Neural cell (in vitro differentiated cells): ENCODE measurements at regions not wholly inside any gene's neighbourhood (a gene's known extent, or its start where the extent isn't known, plus 50 kb on each side); places are given as distances from the start of the nearest gene placed in this dataset.

Experiments
- H2AFZ ChIP-seq: fragments of 200-600, 300-800 bp; sonication (generic), shearing (Covaris generic); 2 replicates; pipeline ENCODE4 v1.6.0; 2014; ENCODE audit warnings: low read depth, mild to moderate bottlenecking, antibody characterized with exemption, low read length, moderate library complexity
- H3F3A ChIP-seq: fragments of 200-600 bp; shearing (Covaris generic); 2 replicates; pipeline ENCODE4 v1.6.1; 2016; ENCODE audit warnings: mild to moderate bottlenecking, moderate library complexity, mixed read lengths, antibody characterized with exemption, low read length; ENCODE audit not compliant: insufficient read depth, poor library complexity, severe bottlenecking
- H3K27ac ChIP-seq: fragments of 200-600, 300-800 bp; sonication (generic), shearing (Covaris generic); 2 replicates; pipeline ENCODE4 v1.5.1; 2014; ENCODE audit warnings: mild to moderate bottlenecking, low read length, moderate library complexity
- H3K27me3 ChIP-seq: fragments of 300-800, 200-600 bp; sonication (generic), shearing (Covaris generic); 2 replicates; pipeline ENCODE4 v1.6.0; 2014; ENCODE audit warnings: mild to moderate bottlenecking, low read depth, low read length, moderate library complexity; ENCODE audit not compliant: insufficient read depth
- H3K36me3 ChIP-seq: fragments of 300-800, 200-600 bp; sonication (generic), shearing (Covaris generic); 2 replicates; pipeline ENCODE4 v1.5.1; 2014; ENCODE audit warnings: mild to moderate bottlenecking, antibody characterized with exemption, low read length, moderate library complexity; ENCODE audit not compliant: insufficient read depth
- H3K4me2 ChIP-seq: fragments of 300-800, 200-600 bp; sonication (generic), shearing (Covaris generic); 2 replicates; pipeline ENCODE4 v1.6.0; 2014; ENCODE audit warnings: mild to moderate bottlenecking, low read length
- H3K4me3 ChIP-seq: fragments of 300-800, 200-600 bp; sonication (generic), shearing (Covaris generic); 2 replicates; pipeline ENCODE4 v1.5.1; 2014; ENCODE audit warnings: mild to moderate bottlenecking, low read length, moderate library complexity
- H3K79me2 ChIP-seq: fragments of 200-600 bp; shearing (Covaris generic); replicated peaks from 2 replicates; pipeline ENCODE4 v1.6.0; 2014; ENCODE audit warnings: mild to moderate bottlenecking, low read length, moderate library complexity; ENCODE audit not compliant: insufficient read depth
- H3K9ac ChIP-seq: fragments of 300-800, 200-600 bp; sonication (generic), shearing (Covaris generic); 2 replicates; pipeline ENCODE4 v1.6.1; 2016; ENCODE audit warnings: mild to moderate bottlenecking, low read length, mixed read lengths
- H3K9me2 ChIP-seq: fragments of 200-600 bp; shearing (Covaris generic); 2 replicates; pipeline ENCODE4 v1.6.1; 2016; ENCODE audit warnings: mild to moderate bottlenecking, low read length, mixed read lengths; ENCODE audit not compliant: insufficient read depth
- H3K9me3 ChIP-seq: fragments of 200-600, 300-800 bp; sonication (generic), shearing (Covaris generic); 2 replicates; pipeline ENCODE4 v1.6.1; 2016; ENCODE audit warnings: mild to moderate bottlenecking, mixed run types, low read length, moderate library complexity, mixed read lengths
- H4K20me1 ChIP-seq: fragments of 200-600 bp; shearing (Covaris generic); 2 replicates; pipeline ENCODE4 v1.6.1; 2016; ENCODE audit warnings: mild to moderate bottlenecking, mixed run types; ENCODE audit not compliant: insufficient read depth
- EP300 ChIP-seq: fragments of 450-650 bp; conservative IDR thresholded peaks from 2 replicates; pipeline ENCODE4 v1.6.1; 2014; ENCODE audit warnings: antibody characterized with exemption, mild to moderate bottlenecking, moderate library complexity; ENCODE audit not compliant: poor library complexity, severe bottlenecking
- EZH2 ChIP-seq: fragments of 200-600, 300-800 bp; shearing (Covaris generic), sonication (generic); IDR thresholded peaks from 2 replicates; pipeline ENCODE4 v1.6.1; 2014; ENCODE audit warnings: antibody characterized with exemption, low read length, borderline replicate concordance, mild to moderate bottlenecking; ENCODE audit not compliant: insufficient read depth, poor library complexity, severe bottlenecking
- MXI1 ChIP-seq: fragments of 450-650 bp; conservative IDR thresholded peaks from 2 replicates; pipeline ENCODE4 v1.6.1; 2014; ENCODE audit warnings: antibody characterized with exemption, mild to moderate bottlenecking; ENCODE audit not compliant: poor library complexity, severe bottlenecking
- POLR2AphosphoS5 ChIP-seq: IDR thresholded peaks from 2 replicates; pipeline ENCODE4 v1.6.1; 2012
- RAD21 ChIP-seq: fragments of 450-650 bp; conservative IDR thresholded peaks from 2 replicates; pipeline ENCODE4 v1.6.1; 2014; ENCODE audit warnings: antibody characterized with exemption, mild to moderate bottlenecking, moderate library complexity
- SMC3 ChIP-seq: fragments of 450-650 bp; conservative IDR thresholded peaks from 2 replicates; pipeline ENCODE4 v1.6.1; 2014; ENCODE audit warnings: antibody characterized with exemption, mild to moderate bottlenecking, moderate library complexity; ENCODE audit not compliant: poor library complexity
- TAF1 ChIP-seq: IDR thresholded peaks from 2 replicates; pipeline ENCODE4 v1.6.1; 2012; ENCODE audit warnings: low read depth
- TF ChIP-seq, protein P1 (sequence below): fragments of 450-650 bp; IDR thresholded peaks from 2 replicates; pipeline ENCODE4 v1.5.1; 2014; ENCODE audit warnings: antibody characterized with exemption, mild to moderate bottlenecking, moderate library complexity; ENCODE audit not compliant: poor library complexity, severe bottlenecking
- TF ChIP-seq, protein P2 (sequence below): IDR thresholded peaks from 2 replicates; pipeline ENCODE4 v1.6.1; 2012; ENCODE audit warnings: borderline replicate concordance

DNA sequence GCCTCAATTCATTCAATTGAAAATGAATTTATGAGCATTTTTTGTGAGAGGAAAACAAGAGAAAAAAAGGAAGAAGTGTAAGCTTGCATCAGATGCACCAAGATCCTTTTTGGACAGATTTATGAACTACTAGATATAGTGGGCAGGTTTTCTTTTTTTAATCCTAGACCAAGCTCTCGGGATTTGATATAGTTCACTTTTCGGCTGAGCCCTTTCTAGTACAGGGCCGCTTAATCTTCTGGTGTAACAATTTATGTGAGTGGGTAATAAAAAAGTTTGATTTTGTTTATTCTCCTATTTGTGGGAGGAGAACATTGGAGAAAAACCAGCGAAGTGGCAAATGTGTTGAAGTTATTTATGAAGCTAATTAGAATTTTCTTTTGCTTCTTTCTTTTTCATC lies 538.0 kb downstream of the UTRN start:
- Histone ChIP-seq H3K4me3 (no peak overlapping the region), H4K20me1 (no peaks in the 10 kb centered on the region), H3K9me3 (no peaks in the 10 kb centered on the region), H3K4me2 (no peak overlapping the region), H3K9me2 (no peaks in the 10 kb centered on the region), H3K79me2 (no peaks in the 10 kb centered on the region), H3K27ac (no peak overlapping the region), H3F3A (no peaks in the 10 kb centered on the region), H3K9ac (no peak overlapping the region), H3K36me3 (no peaks in the 10 kb centered on the region), H2AFZ (no peak overlapping the region), H3K27me3 (no peaks in the 10 kb centered on the region)
- TF ChIP-seq RAD21 (no peak), POLR2AphosphoS5 (no peak), EZH2 (no peak), MXI1 (no peak), TAF1 (no peak), EP300 (no peak), SMC3 (no peak)
- TF ChIP-seq, protein P1, sequence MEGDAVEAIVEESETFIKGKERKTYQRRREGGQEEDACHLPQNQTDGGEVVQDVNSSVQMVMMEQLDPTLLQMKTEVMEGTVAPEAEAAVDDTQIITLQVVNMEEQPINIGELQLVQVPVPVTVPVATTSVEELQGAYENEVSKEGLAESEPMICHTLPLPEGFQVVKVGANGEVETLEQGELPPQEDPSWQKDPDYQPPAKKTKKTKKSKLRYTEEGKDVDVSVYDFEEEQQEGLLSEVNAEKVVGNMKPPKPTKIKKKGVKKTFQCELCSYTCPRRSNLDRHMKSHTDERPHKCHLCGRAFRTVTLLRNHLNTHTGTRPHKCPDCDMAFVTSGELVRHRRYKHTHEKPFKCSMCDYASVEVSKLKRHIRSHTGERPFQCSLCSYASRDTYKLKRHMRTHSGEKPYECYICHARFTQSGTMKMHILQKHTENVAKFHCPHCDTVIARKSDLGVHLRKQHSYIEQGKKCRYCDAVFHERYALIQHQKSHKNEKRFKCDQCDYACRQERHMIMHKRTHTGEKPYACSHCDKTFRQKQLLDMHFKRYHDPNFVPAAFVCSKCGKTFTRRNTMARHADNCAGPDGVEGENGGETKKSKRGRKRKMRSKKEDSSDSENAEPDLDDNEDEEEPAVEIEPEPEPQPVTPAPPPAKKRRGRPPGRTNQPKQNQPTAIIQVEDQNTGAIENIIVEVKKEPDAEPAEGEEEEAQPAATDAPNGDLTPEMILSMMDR, result no peak
- TF ChIP-seq, protein P2, sequence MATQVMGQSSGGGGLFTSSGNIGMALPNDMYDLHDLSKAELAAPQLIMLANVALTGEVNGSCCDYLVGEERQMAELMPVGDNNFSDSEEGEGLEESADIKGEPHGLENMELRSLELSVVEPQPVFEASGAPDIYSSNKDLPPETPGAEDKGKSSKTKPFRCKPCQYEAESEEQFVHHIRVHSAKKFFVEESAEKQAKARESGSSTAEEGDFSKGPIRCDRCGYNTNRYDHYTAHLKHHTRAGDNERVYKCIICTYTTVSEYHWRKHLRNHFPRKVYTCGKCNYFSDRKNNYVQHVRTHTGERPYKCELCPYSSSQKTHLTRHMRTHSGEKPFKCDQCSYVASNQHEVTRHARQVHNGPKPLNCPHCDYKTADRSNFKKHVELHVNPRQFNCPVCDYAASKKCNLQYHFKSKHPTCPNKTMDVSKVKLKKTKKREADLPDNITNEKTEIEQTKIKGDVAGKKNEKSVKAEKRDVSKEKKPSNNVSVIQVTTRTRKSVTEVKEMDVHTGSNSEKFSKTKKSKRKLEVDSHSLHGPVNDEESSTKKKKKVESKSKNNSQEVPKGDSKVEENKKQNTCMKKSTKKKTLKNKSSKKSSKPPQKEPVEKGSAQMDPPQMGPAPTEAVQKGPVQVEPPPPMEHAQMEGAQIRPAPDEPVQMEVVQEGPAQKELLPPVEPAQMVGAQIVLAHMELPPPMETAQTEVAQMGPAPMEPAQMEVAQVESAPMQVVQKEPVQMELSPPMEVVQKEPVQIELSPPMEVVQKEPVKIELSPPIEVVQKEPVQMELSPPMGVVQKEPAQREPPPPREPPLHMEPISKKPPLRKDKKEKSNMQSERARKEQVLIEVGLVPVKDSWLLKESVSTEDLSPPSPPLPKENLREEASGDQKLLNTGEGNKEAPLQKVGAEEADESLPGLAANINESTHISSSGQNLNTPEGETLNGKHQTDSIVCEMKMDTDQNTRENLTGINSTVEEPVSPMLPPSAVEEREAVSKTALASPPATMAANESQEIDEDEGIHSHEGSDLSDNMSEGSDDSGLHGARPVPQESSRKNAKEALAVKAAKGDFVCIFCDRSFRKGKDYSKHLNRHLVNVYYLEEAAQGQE, result no peak

GRCh38 chr6:144824018-144824417 lies 538.9 kb downstream of the UTRN start:
- no peaks in the 10 kb centered on the region for H3K9me2 ChIP-seq
- H3F3A ChIP-seq, result no peaks in the 10 kb centered on the region
- H3K27me3 ChIP-seq, result no peaks in the 10 kb centered on the region
- TF ChIP-seq RAD21 (no peak), TAF1 (no peak), EP300 (no peak), POLR2AphosphoS5 (peak; percentile 47)
- TF ChIP-seq, protein P1, result no peak
- no peak overlapping the region for H3K9ac ChIP-seq
- H2AFZ ChIP-seq, result no peak overlapping the region
- H4K20me1 ChIP-seq, result no peaks in the 10 kb centered on the region
- no peaks in the 10 kb centered on the region for H3K9me3 ChIP-seq
- H3K27ac ChIP-seq, result no peak overlapping the region
- no peak overlapping the region for H3K4me3 ChIP-seq
- H3K36me3 ChIP-seq, result no peaks in the 10 kb centered on the region
- H3K4me2 ChIP-seq, result no peak overlapping the region
- no peaks in the 10 kb centered on the region for H3K79me2 ChIP-seq
